ENCODE measurements at regions not wholly inside any gene's neighbourhood (a gene's known extent, or its start where the extent isn't known, plus 50 kb on each side); places are given as distances from the start of the nearest gene placed in this dataset.

- no peaks in the 10 kb centered on the region for H3K36me3 ChIP-seq
- H3K27ac ChIP-seq = no peak overlapping the region
- no peak overlapping the region for H3K4me3 ChIP-seq
- no peaks in the 10 kb centered on the region for H3K27me3 ChIP-seq
- intact Hi-C loops (cut with DNase I) = no loop called here
- DNase-seq (no peak), ATAC-seq (no peak)
- no peaks in the 10 kb centered on the region for H3K4me1 ChIP-seq
- no peaks in the 10 kb centered on the region for H3K9me3 ChIP-seq
- TF ChIP-seq CTCF (IDR thresholded peaks at IDR 0.05) = no peak
These were observed 191.4 kb downstream of the CENPW start for GRCh38 chr6:126531286-126531685.

GRCh38 chr6:126531840-126532239, 191.9 kb downstream of the CENPW start:
- no peaks in the 10 kb centered on the region for H3K36me3 ChIP-seq
- H3K27me3 ChIP-seq = no peaks in the 10 kb centered on the region
- H3K4me1 ChIP-seq = no peaks in the 10 kb centered on the region
- H3K4me3 ChIP-seq = no peak overlapping the region
- no peak for ATAC-seq
- no peak for TF ChIP-seq CTCF (IDR thresholded peaks at IDR 0.05)
- intact Hi-C loops (cut with DNase I) = no loop called here
- no peak for DNase-seq
- no peaks in the 10 kb centered on the region for H3K9me3 ChIP-seq
- H3K27ac ChIP-seq = no peak overlapping the region
- WGBS, 2 donors = 73 to 82% methylated on average over 1 of the region's 1 CpG

GRCh38 chr6:126534401-126534800, 194.5 kb downstream of the CENPW start:
- 46 to 53% methylated on average over 2 of the region's 2 CpGs for WGBS, 2 donors
- intact Hi-C loops (cut with DNase I) = no loop called here

GRCh38 chr6:126535138-126535537, 195.2 kb downstream of the CENPW start:
- TF ChIP-seq CTCF (IDR thresholded peaks at IDR 0.05) = no peak
- no peaks in the 10 kb centered on the region for H3K27me3 ChIP-seq
- no peak for DNase-seq
- no peaks in the 10 kb centered on the region for H3K4me1 ChIP-seq
- intact Hi-C loops (cut with DNase I) = no loop called here
- ATAC-seq = no peak
- no peak overlapping the region for H3K4me3 ChIP-seq
- no peaks in the 10 kb centered on the region for H3K36me3 ChIP-seq
- no peaks in the 10 kb centered on the region for H3K9me3 ChIP-seq
- 57 to 67% methylated on average over 3 of the region's 3 CpGs for WGBS, 2 donors
- no peak overlapping the region for H3K27ac ChIP-seq

More at GRCh38 chr6:126534401-126534800, 194.5 kb downstream of the CENPW start:
- no peak for TF ChIP-seq CTCF (IDR thresholded peaks at IDR 0.05)
- Histone ChIP-seq H3K27ac (no peak overlapping the region), H3K4me3 (no peak overlapping the region), H3K9me3 (no peaks in the 10 kb centered on the region), H3K27me3 (no peaks in the 10 kb centered on the region), H3K36me3 (no peaks in the 10 kb centered on the region), H3K4me1 (no peaks in the 10 kb centered on the region)
- no peak for ATAC-seq
- no peak for DNase-seq

- WGBS, 2 donors = 60 to 64% methylated on average over 3 of the region's 3 CpGs
- Histone ChIP-seq H3K4me3 (no peak overlapping the region), H3K27me3 (no peaks in the 10 kb centered on the region), H3K27ac (no peak overlapping the region), H3K36me3 (no peaks in the 10 kb centered on the region), H3K4me1 (no peaks in the 10 kb centered on the region), H3K9me3 (no peaks in the 10 kb centered on the region)
- intact Hi-C loops (cut with DNase I) = no loop called here
- ATAC-seq (no peak), DNase-seq (no peak)
- TF ChIP-seq CTCF (IDR thresholded peaks at IDR 0.05) = no peak
These were observed 195.7 kb downstream of the CENPW start for GRCh38 chr6:126535595-126535994.

Measured in heart right ventricle (tissue), 16 donors.